ENCODE measurements at regions not wholly inside any gene's neighbourhood (a gene's known extent, or its start where the extent isn't known, plus 50 kb on each side); places are given as distances from the start of the nearest gene placed in this dataset.
A peak's percentile ranks its signal among the peaks of the same experiment; 100 is the strongest.

DNA sequence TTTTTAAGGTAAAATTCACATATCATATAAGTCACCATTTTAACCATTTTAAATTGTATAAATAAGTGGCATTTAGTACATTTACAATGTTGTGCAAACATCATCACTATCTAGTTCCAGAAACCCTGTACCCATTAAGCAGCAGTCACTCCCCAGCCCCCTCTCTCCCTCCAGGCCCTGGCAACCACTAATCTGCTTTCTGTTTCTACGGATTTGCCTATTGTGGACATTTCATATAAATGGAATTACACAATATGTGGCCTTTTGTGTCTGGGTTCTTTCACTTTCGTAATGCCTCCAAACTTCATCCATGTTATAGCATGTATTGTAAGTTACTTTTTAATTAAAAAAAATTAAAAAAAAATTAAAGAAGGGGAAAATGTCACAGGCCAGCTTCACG, 58.0 kb upstream of the RAB3GAP2 start:
- Histone ChIP-seq H2AFZ (ENCODE audit: low read length) (no peak overlapping the region), H3K36me3 (ENCODE audit: low read depth, low read length) (no peaks in the 10 kb centered on the region), H3K79me2 (ENCODE audit: low read length) (no peaks in the 10 kb centered on the region), H3K9me3 (ENCODE audit: low read length) (no peaks in the 10 kb centered on the region), H3K4me1 (ENCODE audit: insufficient read depth, low read length) (peaks cover 13% of the 10 kb centered on the region), H4K20me1 (ENCODE audit: low read length) (no peaks in the 10 kb centered on the region), H3K4me3 (ENCODE audit: low read length) (no peak overlapping the region), H3K9me2 (replicated peaks; ENCODE audit: low read length) (no peaks in the 10 kb centered on the region), H3K27ac (ENCODE audit: low read length) (no peak overlapping the region), H3F3A (ENCODE audit: low read length, unreplicated experiment) (no peaks in the 10 kb centered on the region), H3K27me3 (ENCODE audit: low read length) (no peaks in the 10 kb centered on the region), H3K4me2 (ENCODE audit: low read length) (no peak overlapping the region), H3K9ac (ENCODE audit: low read length) (no peak overlapping the region)
- TF ChIP-seq, protein P1, sequence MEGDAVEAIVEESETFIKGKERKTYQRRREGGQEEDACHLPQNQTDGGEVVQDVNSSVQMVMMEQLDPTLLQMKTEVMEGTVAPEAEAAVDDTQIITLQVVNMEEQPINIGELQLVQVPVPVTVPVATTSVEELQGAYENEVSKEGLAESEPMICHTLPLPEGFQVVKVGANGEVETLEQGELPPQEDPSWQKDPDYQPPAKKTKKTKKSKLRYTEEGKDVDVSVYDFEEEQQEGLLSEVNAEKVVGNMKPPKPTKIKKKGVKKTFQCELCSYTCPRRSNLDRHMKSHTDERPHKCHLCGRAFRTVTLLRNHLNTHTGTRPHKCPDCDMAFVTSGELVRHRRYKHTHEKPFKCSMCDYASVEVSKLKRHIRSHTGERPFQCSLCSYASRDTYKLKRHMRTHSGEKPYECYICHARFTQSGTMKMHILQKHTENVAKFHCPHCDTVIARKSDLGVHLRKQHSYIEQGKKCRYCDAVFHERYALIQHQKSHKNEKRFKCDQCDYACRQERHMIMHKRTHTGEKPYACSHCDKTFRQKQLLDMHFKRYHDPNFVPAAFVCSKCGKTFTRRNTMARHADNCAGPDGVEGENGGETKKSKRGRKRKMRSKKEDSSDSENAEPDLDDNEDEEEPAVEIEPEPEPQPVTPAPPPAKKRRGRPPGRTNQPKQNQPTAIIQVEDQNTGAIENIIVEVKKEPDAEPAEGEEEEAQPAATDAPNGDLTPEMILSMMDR (conservative IDR thresholded peaks at IDR 0.05; ENCODE audit: low read depth, low read length): no peak
- TF ChIP-seq EZH2phosphoT487 (IDR thresholded peaks at IDR 0.05; ENCODE audit: borderline replicate concordance, low read length): no peak
- TF ChIP-seq EZH2 (IDR thresholded peaks at IDR 0.05; ENCODE audit: low read length, unreplicated experiment): no peak
- POLR2A ChIA-PET (ENCODE audit: unreplicated experiment): no interaction called here
- CTCF ChIA-PET: no interaction called here
- intact Hi-C loops (cut with micrococcal nuclease): no loop called here
- ATAC-seq (no peak), DNase-seq (no peak)
- no TSS peak for BruUV-seq (replicated peaks)

DNA sequence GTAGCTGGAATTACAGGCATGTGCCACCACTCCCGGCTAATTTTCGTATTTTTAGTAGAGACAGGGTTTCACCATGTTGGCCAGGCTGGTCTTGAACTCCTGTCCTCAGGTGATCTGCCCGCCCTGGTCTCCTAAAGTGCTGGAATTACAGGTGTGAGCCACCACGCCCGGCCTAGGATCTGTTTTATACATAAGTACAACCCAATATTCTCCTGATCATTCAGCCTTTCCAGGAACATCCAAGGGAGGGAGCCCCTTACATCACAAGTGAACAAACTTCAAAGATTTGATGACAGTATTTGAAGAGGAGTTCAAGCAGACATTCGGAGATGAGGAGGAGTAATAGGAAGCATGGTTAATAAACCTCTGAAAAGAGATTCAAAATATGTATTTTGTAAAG, 54.9 kb upstream of the RAB3GAP2 start:
- Histone ChIP-seq H3K9me2 (replicated peaks; ENCODE audit: low read length) (no peaks in the 10 kb centered on the region), H4K20me1 (ENCODE audit: low read length) (no peaks in the 10 kb centered on the region), H3K9ac (ENCODE audit: low read length) (no peak overlapping the region), H3K4me2 (ENCODE audit: low read length) (no peak overlapping the region), H3K9me3 (ENCODE audit: low read length) (no peaks in the 10 kb centered on the region), H3F3A (ENCODE audit: low read length, unreplicated experiment) (no peaks in the 10 kb centered on the region), H3K27me3 (ENCODE audit: low read length) (peaks cover 5% of the 10 kb centered on the region; the same call in 1 of the 2 replicates), H3K4me3 (ENCODE audit: low read length) (no peak overlapping the region), H3K4me1 (ENCODE audit: insufficient read depth, low read length) (peaks cover 13% of the 10 kb centered on the region), H3K36me3 (ENCODE audit: low read depth, low read length) (no peaks in the 10 kb centered on the region), H2AFZ (ENCODE audit: low read length) (no peak overlapping the region), H3K27ac (ENCODE audit: low read length) (no peak overlapping the region), H3K79me2 (ENCODE audit: low read length) (no peaks in the 10 kb centered on the region)
- intact Hi-C loops (cut with micrococcal nuclease): no loop called here
- ChIA-PET POLR2A (ENCODE audit: unreplicated experiment) (no interaction called here), CTCF (no interaction called here)
- TF ChIP-seq, protein P1 (conservative IDR thresholded peaks at IDR 0.05; ENCODE audit: low read depth, low read length): no peak
- no peak for TF ChIP-seq EZH2 (IDR thresholded peaks at IDR 0.05; ENCODE audit: low read length, unreplicated experiment)
- no peak for TF ChIP-seq EZH2phosphoT487 (IDR thresholded peaks at IDR 0.05; ENCODE audit: borderline replicate concordance, low read length)
- ATAC-seq: no peak
- DNase-seq: no peak
- BruUV-seq (replicated peaks): no TSS peak

DNA sequence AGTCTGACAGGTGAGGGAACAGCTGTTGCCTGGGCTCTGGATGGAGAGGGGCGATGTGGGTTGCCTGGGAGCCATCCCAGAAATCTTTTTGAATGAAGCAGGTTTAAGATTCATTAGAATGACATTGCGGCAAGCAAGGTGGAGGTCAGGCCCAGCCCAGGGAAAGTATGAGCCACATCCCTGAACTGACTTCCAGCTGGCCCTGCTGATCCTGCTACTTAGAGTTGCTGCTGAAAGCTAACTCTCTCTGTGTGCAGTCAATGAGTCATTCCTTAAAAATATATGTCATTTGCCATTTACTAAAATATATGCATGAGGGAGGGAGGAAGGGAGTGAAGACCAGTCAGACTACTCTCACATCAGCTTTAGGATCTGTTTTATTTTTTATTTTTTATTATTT, 54.3 kb upstream of the RAB3GAP2 start:
- no TSS peak for BruUV-seq (replicated peaks)
- TF ChIP-seq, protein P1 (conservative IDR thresholded peaks at IDR 0.05; ENCODE audit: low read depth, low read length): no peak
- no peak for TF ChIP-seq EZH2 (IDR thresholded peaks at IDR 0.05; ENCODE audit: low read length, unreplicated experiment)
- no peak for TF ChIP-seq EZH2phosphoT487 (IDR thresholded peaks at IDR 0.05; ENCODE audit: borderline replicate concordance, low read length)
- intact Hi-C loops (cut with micrococcal nuclease): no loop called here
- Histone ChIP-seq H3F3A (ENCODE audit: low read length, unreplicated experiment) (no peaks in the 10 kb centered on the region), H3K27me3 (ENCODE audit: low read length) (peaks cover 5% of the 10 kb centered on the region; the same call in 1 of the 2 replicates), H3K4me2 (ENCODE audit: low read length) (peak overlapping the region; percentile 43), H3K9me3 (ENCODE audit: low read length) (no peaks in the 10 kb centered on the region), H3K79me2 (ENCODE audit: low read length) (no peaks in the 10 kb centered on the region), H3K4me3 (ENCODE audit: low read length) (no peak overlapping the region), H2AFZ (ENCODE audit: low read length) (no peak overlapping the region), H3K9ac (ENCODE audit: low read length) (no peak overlapping the region), H4K20me1 (ENCODE audit: low read length) (no peaks in the 10 kb centered on the region), H3K27ac (ENCODE audit: low read length) (peak overlapping the region; percentile 10), H3K4me1 (ENCODE audit: insufficient read depth, low read length) (peaks cover 13% of the 10 kb centered on the region), H3K36me3 (ENCODE audit: low read depth, low read length) (no peaks in the 10 kb centered on the region), H3K9me2 (replicated peaks; ENCODE audit: low read length) (no peaks in the 10 kb centered on the region)
- ChIA-PET CTCF (no interaction called here), POLR2A (ENCODE audit: unreplicated experiment) (no interaction called here)
- ATAC-seq (peak; percentile 96), DNase-seq (peak; percentile 88)
